ENCODE measurements at regions not wholly inside any gene's neighbourhood (a gene's known extent, or its start where the extent isn't known, plus 50 kb on each side); places are given as distances from the start of the nearest gene placed in this dataset.

DNA sequence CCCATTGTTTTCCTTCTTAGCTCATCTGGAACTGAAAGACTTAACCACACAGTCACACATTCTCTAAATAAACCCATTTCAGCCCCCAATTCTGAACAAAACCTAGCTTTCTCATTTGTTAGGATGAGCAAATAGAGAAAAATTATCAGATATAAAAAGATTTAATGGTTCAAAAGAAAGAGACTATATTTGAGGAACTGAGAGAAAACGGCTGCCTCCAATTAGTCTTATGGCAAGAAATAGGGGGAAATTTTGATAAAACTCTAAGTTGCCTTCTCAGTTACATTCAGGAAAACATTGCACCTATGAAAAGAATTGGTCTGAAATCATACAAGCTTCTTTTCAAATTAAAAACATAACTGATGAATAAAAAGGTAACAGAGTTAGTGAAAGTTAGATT lies 63.7 kb upstream of the ALDH1B1 start:
- TF ChIP-seq, protein P1, sequence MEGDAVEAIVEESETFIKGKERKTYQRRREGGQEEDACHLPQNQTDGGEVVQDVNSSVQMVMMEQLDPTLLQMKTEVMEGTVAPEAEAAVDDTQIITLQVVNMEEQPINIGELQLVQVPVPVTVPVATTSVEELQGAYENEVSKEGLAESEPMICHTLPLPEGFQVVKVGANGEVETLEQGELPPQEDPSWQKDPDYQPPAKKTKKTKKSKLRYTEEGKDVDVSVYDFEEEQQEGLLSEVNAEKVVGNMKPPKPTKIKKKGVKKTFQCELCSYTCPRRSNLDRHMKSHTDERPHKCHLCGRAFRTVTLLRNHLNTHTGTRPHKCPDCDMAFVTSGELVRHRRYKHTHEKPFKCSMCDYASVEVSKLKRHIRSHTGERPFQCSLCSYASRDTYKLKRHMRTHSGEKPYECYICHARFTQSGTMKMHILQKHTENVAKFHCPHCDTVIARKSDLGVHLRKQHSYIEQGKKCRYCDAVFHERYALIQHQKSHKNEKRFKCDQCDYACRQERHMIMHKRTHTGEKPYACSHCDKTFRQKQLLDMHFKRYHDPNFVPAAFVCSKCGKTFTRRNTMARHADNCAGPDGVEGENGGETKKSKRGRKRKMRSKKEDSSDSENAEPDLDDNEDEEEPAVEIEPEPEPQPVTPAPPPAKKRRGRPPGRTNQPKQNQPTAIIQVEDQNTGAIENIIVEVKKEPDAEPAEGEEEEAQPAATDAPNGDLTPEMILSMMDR (IDR thresholded peaks at IDR 0.05): no peak
- TF ChIP-seq POLR2A (IDR thresholded peaks at IDR 0.05) (no peak), POLR2AphosphoS5 (IDR thresholded peaks at IDR 0.05) (no peak)
